K562 (cell line): ENCODE measurements at regions not wholly inside any gene's neighbourhood (a gene's known extent, or its start where the extent isn't known, plus 50 kb on each side); places are given as distances from the start of the nearest gene placed in this dataset.

Experiments used
- ATF3 ChIP-seq, 2 experiments: fragments of 450-650 bp in 1 of 2; sonication (generic) in 1 of 2; formaldehyde crosslinking in 1 of 2; IDR thresholded peaks in 1 of 2; conservative IDR thresholded peaks in 1 of 2; 2 replicates each; pipeline versions ENCODE4 v1.6.1 to v1.8.1; 2016 to 2023; ENCODE audit warnings: mild to moderate bottlenecking in 2 of 2, moderate library complexity in 2 of 2, inconsistent platforms in 1 of 2, missing genetic modification reagents in 1 of 2
- CTCF ChIP-seq, 3 experiments: IDR thresholded peaks in 2 of 3; conservative IDR thresholded peaks in 1 of 3; 2 replicates each; pipeline ENCODE4 v1.5.1; 2011 to 2012; ENCODE audit warnings: low read length in 3 of 3, mild to moderate bottlenecking in 3 of 3, control low read depth in 2 of 3, improper control_type of control experiment in 1 of 3, inconsistent platforms in 1 of 3, low read depth in 1 of 3, mixed read lengths in 1 of 3, moderate library complexity in 1 of 3; ENCODE audit not compliant: insufficient read depth in 2 of 3
- E2F1 ChIP-seq: sonication (generic); formaldehyde crosslinking; IDR thresholded peaks from 2 replicates; pipeline ENCODE4 v1.8.1; 2023; ENCODE audit warnings: mild to moderate bottlenecking, missing genetic modification reagents, moderate library complexity
- PTTG1 ChIP-seq: fragments of 450-650 bp; IDR thresholded peaks from 2 replicates; pipeline ENCODE4 v1.6.1; 2016; ENCODE audit warnings: low read depth, mild to moderate bottlenecking, missing genetic modification characterization, missing compliant biosample characterization
- SUPT5H ChIP-seq: fragments of 450-650 bp; IDR thresholded peaks from 2 replicates; pipeline ENCODE4 v1.6.1; 2016

GRCh38 chr6:48922837-48923236, 540.2 kb downstream of the MMUT start:
- TF ChIP-seq SUPT5H (no peak), ATF3 (IDR thresholded peaks at IDR 0.05) (no peak), ATF3 (CRISPR knock-in tag; conservative IDR thresholded peaks at IDR 0.05) (no peak), CTCF (IDR thresholded peaks at IDR 0.05 in 2 of 3, conservative IDR thresholded peaks at IDR 0.05 in 1 of 3; ENCODE audit: insufficient read depth in 2 of 3, low read depth in 1 of 3, low read length in 3 of 3) (no peak), PTTG1 (tag) (no peak), E2F1 (CRISPR knock-in tag) (no peak)
